Stomach (tissue), 8 donors: ENCODE measurements at regions not wholly inside any gene's neighbourhood (a gene's known extent, or its start where the extent isn't known, plus 50 kb on each side); places are given as distances from the start of the nearest gene placed in this dataset.

Source experiments
- DNase-seq, 2 donors: peaks; one replicate each; pipeline versions ENCODE4 v3.0.0 to v3.0.0-alpha.2; 2013 to 2019
- H3K27ac ChIP-seq, 5 donors: fragments of 200-600 bp in 4 of 5; sonication (generic) in 4 of 5; one replicate each; pipeline ENCODE4 v1.5.1; 2013 to 2019; ENCODE audit warnings: mild to moderate bottlenecking in 1 of 5, moderate library complexity in 1 of 5
- H3K27me3 ChIP-seq, 3 donors: fragments of 200-600 bp; sonication (generic); one replicate each; pipeline ENCODE4 v1.5.1; 2017 to 2019; ENCODE audit warnings: mixed run types in 1 of 3
- H3K36me3 ChIP-seq, 4 donors: fragments of 200-600 bp; sonication (generic); 1 replicate in 3 of 4; 2 replicates in 1 of 4; pipeline ENCODE4 v1.5.1; 2016 to 2019
- H3K4me1 ChIP-seq, 4 donors: fragments of 200-600 bp; sonication (generic); one replicate each; pipeline ENCODE4 v1.5.1; 2016 to 2019
- H3K4me3 ChIP-seq, 4 donors: fragments of 200-600 bp; sonication (generic) in 3 of 4; one replicate each; pipeline ENCODE4 v1.5.1; 2016 to 2019; ENCODE audit warnings: mild to moderate bottlenecking in 1 of 4
- H3K9me3 ChIP-seq, 4 donors: fragments of 200-600 bp; sonication (generic); one replicate each; pipeline ENCODE4 v1.5.1; 2016 to 2019
- CTCF ChIP-seq, 7 experiments: fragments of 450-650 bp in 4 of 7; fragments of 200-600 bp in 3 of 7; sonication (generic) in 3 of 7; IDR thresholded peaks; one replicate each; pipeline ENCODE4 v1.5.1; 2016 to 2019; ENCODE audit warnings: antibody characterized with exemption in 7 of 7, control low read depth in 2 of 7, mild to moderate bottlenecking in 1 of 7
- EP300 ChIP-seq: sonication (generic); formaldehyde crosslinking; IDR thresholded peaks from one replicate; pipeline ENCODE4 v1.6.1; 2017; ENCODE audit warnings: antibody characterized with exemption
- POLR2A ChIP-seq, 4 donors: fragments of 450-650 bp; IDR thresholded peaks; one replicate each; pipeline ENCODE4 v1.6.1; 2016; ENCODE audit warnings: antibody characterized with exemption in 4 of 4, control low read depth in 2 of 4, mild to moderate bottlenecking in 1 of 4, moderate library complexity in 1 of 4
- POLR2AphosphoS5 ChIP-seq, 3 donors: sonication (generic); formaldehyde crosslinking; IDR thresholded peaks; one replicate each; pipeline ENCODE4 v1.6.1; 2016; ENCODE audit warnings: antibody characterized with exemption in 3 of 3
- WGBS, 5 donors: extraction: QIAGEN DNeasy Blood & Tissue Kit in 3 of 5; methylation state at CpG; one replicate each; pipeline versions ENCODE4 v1.1.5 to v1.1.7; 2013 to 2018; 5-methylcytosine and 5-hydroxymethylcytosine counted together
- intact Hi-C: fragments of 100-400 bp; cut with DNase I; formaldehyde crosslinking; loops from one replicate; pipeline ENCODE4 v1.15.1; 2023; ENCODE audit warnings: low total_unique reads
- donor health status: healthy with polysubstance abuse.
- donor health status: Bipolar disorder and iron deficiency.
- donor health status: healthy.

DNA sequence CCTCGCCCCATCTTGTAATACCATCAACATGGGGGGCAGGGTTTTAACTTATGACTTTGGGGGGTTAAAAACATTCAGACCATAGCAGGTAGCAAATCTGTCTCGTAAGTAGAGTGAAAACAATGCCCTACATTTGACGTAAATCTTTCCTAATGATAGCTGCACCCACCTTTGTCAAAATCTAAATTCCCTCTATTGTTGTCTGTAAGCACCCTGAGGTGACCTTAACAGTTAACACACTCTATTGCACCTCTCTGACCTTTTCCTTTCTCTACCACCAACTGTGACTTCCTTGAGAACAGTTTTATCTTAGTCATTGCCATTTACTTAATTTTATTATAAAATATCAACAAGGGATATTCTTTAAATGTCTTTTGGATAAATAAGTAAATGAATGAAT is 1024.9 kb upstream of the CNTN5 start:
- TF ChIP-seq POLR2A (IDR thresholded peaks at IDR 0.05) = no peak
- no peak for TF ChIP-seq EP300
- no peak for TF ChIP-seq POLR2AphosphoS5 (IDR thresholded peaks at IDR 0.05)
- no peak for TF ChIP-seq CTCF (IDR thresholded peaks at IDR 0.05)

GRCh38 chr11:97996762-97997161 is 1024.0 kb upstream of the CNTN5 start:
- no peak overlapping the region for H3K4me3 ChIP-seq
- 33 to 58% (median 47%) methylated on average over 3 of the region's 3 CpGs for WGBS, 5 donors

More for the DNA sequence above, 1024.9 kb upstream of the CNTN5 start:
- Histone ChIP-seq H3K27me3 (no peaks in the 10 kb centered on the region), H3K27ac (no peak overlapping the region), H3K4me1 (no peaks in the 10 kb centered on the region), H3K4me3 (no peak overlapping the region), H3K36me3 (no peaks in the 10 kb centered on the region), H3K9me3 (no peaks in the 10 kb centered on the region)
- intact Hi-C loops = no loop called here
- WGBS, 5 donors = 66 to 75% (median 73%) methylated on average over 3 of the region's 3 CpGs
- DNase-seq = no peak

GRCh38 chr11:98003606-98004371 is 1017.0 kb upstream of the CNTN5 start:
- intact Hi-C loops = no loop called here
- no peak overlapping the region for H3K27ac ChIP-seq
- no peaks in the 10 kb centered on the region for H3K27me3 ChIP-seq
- DNase-seq = no peak
- no peaks in the 10 kb centered on the region for H3K36me3 ChIP-seq
- WGBS, 5 donors = 16 to 31% (median 20%) methylated on average over 1 of the region's 1 CpG
- H3K4me1 ChIP-seq = no peaks in the 10 kb centered on the region
- H3K4me3 ChIP-seq = no peak overlapping the region
- TF ChIP-seq POLR2AphosphoS5 (IDR thresholded peaks at IDR 0.05) = no peak
- TF ChIP-seq CTCF (IDR thresholded peaks at IDR 0.05) = no peak
- TF ChIP-seq POLR2A (IDR thresholded peaks at IDR 0.05) = no peak
- TF ChIP-seq EP300 = no peak
- H3K9me3 ChIP-seq = no peaks in the 10 kb centered on the region

More at GRCh38 chr11:97996762-97997161, 1024.0 kb upstream of the CNTN5 start:
- TF ChIP-seq POLR2AphosphoS5 (IDR thresholded peaks at IDR 0.05) = no peak
- no peak for TF ChIP-seq EP300
- no peaks in the 10 kb centered on the region for H3K4me1 ChIP-seq
- H3K36me3 ChIP-seq = no peaks in the 10 kb centered on the region
- H3K9me3 ChIP-seq = no peaks in the 10 kb centered on the region
- H3K27ac ChIP-seq = no peak overlapping the region
- no peaks in the 10 kb centered on the region for H3K27me3 ChIP-seq
- no peak for DNase-seq
- intact Hi-C loops = no loop called here

DNA sequence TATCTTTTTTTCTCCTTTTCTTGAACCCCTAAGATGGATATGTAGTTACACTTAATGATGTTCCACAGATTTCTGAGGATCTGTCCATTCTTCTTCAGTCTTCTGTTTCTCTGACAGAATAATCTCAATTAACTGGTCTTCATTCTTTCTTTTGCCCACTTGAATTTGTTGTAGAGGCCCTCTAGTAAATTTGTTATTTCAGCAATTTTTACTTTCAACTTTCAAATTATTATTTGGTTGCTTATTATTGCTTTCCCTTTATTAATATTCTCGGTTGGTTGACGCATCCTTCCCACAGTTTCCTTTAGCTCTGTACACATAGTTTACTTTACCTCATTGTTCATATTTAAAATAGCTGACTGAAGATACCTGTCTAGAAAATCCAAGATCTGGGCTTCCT is 1013.7 kb upstream of the CNTN5 start:
- Histone ChIP-seq H3K4me1 (no peaks in the 10 kb centered on the region), H3K4me3 (no peak overlapping the region), H3K27ac (no peak overlapping the region), H3K36me3 (no peaks in the 10 kb centered on the region), H3K9me3 (peaks cover 0 to 8% (median 2%) of the 10 kb centered on the region in 4 donors), H3K27me3 (no peaks in the 10 kb centered on the region)
- no peak for DNase-seq
- TF ChIP-seq POLR2AphosphoS5 (IDR thresholded peaks at IDR 0.05) = no peak
- no peak for TF ChIP-seq EP300
- no peak for TF ChIP-seq POLR2A (IDR thresholded peaks at IDR 0.05)
- TF ChIP-seq CTCF (IDR thresholded peaks at IDR 0.05) = no peak
- 81 to 95% (median 94%) methylated on average over 2 of the region's 2 CpGs for WGBS, 5 donors
- intact Hi-C loops = no loop called here

DNA sequence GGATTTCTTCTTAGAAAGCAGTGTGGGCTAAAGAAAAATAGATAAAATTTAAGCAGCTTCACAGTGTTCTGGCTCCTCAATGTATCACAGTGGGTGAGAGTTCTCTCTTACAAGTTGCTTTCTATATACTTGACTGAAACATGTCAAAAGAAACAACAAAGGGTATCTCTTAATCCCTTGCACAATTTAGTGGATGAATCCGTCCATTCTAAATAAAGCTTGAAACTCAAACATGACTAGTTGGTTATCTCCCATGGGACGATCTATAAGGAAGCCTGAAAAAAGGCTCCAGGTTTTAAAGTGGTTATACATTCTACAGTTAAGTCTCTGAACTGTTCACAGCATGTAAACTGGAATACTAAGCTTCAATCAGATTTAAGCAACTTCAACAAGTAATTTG is 993.1 kb upstream of the CNTN5 start:
- intact Hi-C loops = no loop called here
- no peak for DNase-seq
- Histone ChIP-seq H3K4me3 (no peak overlapping the region), H3K27ac (no peak overlapping the region), H3K27me3 (no peaks in the 10 kb centered on the region), H3K4me1 (no peaks in the 10 kb centered on the region), H3K9me3 (no peaks in the 10 kb centered on the region), H3K36me3 (no peaks in the 10 kb centered on the region)
- WGBS, 5 donors = 46 to 60% (median 49%) methylated on average over 2 of the region's 2 CpGs
- TF ChIP-seq EP300 (no peak), POLR2AphosphoS5 (IDR thresholded peaks at IDR 0.05) (no peak), POLR2A (IDR thresholded peaks at IDR 0.05) (no peak)
